ENCODE measurements at regions not wholly inside any gene's neighbourhood (a gene's known extent, or its start where the extent isn't known, plus 50 kb on each side); places are given as distances from the start of the nearest gene placed in this dataset.

GRCh38 chr4:20362148-20362547 lies 110.4 kb downstream of the SLIT2 start:
- no peak overlapping the region for H3K4me3 ChIP-seq (ENCODE audit: low read length)
- no peak for DNase-seq (ENCODE audit: low read depth)
- TF ChIP-seq, protein P1, sequence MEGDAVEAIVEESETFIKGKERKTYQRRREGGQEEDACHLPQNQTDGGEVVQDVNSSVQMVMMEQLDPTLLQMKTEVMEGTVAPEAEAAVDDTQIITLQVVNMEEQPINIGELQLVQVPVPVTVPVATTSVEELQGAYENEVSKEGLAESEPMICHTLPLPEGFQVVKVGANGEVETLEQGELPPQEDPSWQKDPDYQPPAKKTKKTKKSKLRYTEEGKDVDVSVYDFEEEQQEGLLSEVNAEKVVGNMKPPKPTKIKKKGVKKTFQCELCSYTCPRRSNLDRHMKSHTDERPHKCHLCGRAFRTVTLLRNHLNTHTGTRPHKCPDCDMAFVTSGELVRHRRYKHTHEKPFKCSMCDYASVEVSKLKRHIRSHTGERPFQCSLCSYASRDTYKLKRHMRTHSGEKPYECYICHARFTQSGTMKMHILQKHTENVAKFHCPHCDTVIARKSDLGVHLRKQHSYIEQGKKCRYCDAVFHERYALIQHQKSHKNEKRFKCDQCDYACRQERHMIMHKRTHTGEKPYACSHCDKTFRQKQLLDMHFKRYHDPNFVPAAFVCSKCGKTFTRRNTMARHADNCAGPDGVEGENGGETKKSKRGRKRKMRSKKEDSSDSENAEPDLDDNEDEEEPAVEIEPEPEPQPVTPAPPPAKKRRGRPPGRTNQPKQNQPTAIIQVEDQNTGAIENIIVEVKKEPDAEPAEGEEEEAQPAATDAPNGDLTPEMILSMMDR (IDR thresholded peaks at IDR 0.05; ENCODE audit: insufficient read depth, low read depth, low read length, missing control alignments) = no peak

DNA sequence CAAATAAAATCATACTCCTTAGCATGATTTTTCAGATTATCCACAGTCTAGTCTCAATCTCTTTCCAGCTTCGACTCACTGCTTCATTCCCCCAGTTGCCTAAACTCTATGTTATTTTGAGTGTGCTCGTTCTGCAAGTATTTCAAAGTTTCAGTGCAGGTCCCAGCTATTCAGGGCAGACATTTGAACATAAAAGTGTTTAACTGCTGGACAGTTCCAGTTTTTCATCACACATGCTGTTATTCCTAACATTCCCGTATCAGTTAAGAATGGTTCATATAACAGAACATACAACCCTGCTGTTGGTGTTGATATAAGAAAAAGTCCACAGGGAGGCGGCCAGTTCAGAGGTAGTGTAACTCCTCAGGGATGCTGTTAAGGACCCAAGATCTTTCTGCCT lies 113.3 kb downstream of the SLIT2 start:
- TF ChIP-seq, protein P1 (IDR thresholded peaks at IDR 0.05; ENCODE audit: insufficient read depth, low read depth, low read length, missing control alignments) = no peak
- H3K4me3 ChIP-seq (ENCODE audit: low read length) = no peak overlapping the region
- DNase-seq (ENCODE audit: low read depth) = no peak

DNA sequence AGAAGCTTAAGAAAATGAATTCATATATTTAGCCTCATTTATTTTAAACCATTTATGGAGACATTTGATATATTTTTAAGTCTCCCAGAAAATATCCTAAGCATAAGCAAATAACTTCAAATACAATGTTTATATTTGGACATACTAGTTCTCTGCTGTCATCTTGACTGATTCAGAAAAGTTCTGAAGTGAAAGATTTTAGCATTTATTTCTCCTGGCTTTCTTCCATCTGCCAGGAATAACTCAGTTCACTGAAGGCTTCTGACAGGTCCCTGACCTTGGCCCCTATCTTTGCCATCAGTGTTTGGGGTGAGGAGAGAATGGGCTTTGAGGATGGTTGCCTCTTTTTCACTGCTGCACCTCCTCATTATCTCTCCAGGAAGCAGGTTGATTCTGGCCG lies 115.7 kb downstream of the SLIT2 start:
- TF ChIP-seq, protein P1 (IDR thresholded peaks at IDR 0.05; ENCODE audit: insufficient read depth, low read depth, low read length, missing control alignments) = no peak
- no peak for DNase-seq (ENCODE audit: low read depth)
- H3K4me3 ChIP-seq (ENCODE audit: low read length) = no peak overlapping the region

DNA sequence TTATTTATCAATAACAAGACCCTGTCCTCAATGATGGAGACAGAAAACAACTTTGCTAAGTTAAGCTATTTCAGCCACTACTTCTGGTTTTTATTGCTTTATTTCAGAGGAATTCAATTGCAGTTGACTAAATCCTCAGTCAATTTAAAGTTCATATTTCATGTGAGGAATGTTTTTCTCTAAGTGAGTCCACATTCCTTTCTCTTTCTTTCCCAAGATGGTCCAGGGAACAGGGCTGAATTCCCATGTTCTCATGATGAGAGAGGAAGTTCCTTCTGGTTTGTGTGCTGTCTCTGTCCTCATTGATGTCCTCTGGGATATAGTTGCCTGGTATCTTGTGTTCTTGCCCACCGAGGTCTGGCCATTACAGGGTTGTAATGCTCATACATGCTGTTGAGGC lies 117.2 kb downstream of the SLIT2 start:
- DNase-seq (ENCODE audit: low read depth) = no peak
- TF ChIP-seq, protein P1 (IDR thresholded peaks at IDR 0.05; ENCODE audit: insufficient read depth, low read depth, low read length, missing control alignments) = no peak
- H3K4me3 ChIP-seq (ENCODE audit: low read length) = no peak overlapping the region

DNA sequence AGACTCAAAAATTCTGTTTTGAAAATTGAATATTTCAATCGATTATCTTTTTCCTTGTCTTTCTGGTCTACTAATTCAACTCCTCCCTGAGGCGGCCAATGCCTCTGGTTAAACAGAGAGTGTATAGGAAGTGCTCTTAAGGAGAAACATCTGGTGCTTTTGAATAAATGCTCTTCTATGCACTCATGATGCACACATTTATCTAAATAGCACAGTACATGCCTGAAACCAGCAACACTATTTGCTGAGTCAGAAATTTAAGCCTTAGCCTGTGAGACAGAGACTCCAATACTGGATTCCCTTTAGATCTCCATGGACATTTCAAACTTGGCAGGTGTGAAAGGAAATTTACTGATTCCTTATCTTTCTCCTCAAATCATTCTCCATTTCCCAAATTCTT lies 118.6 kb downstream of the SLIT2 start:
- no peak for DNase-seq (ENCODE audit: low read depth)
- no peak overlapping the region for H3K4me3 ChIP-seq (ENCODE audit: low read length)
- TF ChIP-seq, protein P1 (IDR thresholded peaks at IDR 0.05; ENCODE audit: insufficient read depth, low read depth, low read length, missing control alignments) = no peak

GRCh38 chr4:20376070-20376469 lies 124.4 kb downstream of the SLIT2 start:
- H3K4me3 ChIP-seq (ENCODE audit: low read length) = no peak overlapping the region
- DNase-seq (ENCODE audit: low read depth) = no peak
- TF ChIP-seq, protein P1 (IDR thresholded peaks at IDR 0.05; ENCODE audit: insufficient read depth, low read depth, low read length, missing control alignments) = no peak

DNA sequence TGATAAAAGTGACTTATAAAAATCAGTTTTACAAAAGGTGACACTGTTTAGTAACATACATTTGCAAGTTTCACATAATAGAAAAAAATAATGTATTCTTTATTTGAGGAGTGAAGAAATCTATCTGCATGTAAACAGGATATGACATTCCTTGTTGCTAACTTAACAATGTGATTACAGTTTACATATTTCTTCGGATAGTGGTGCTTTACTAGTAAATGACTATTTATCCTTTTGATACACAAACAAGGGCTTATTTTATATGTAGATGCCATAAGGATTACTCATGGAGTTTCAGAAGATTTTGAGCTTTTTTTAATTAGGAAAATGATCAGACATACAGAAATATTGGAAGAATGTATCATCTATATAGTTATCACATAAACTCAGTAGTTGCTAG lies 126.5 kb downstream of the SLIT2 start:
- DNase-seq (ENCODE audit: low read depth) = no peak
- TF ChIP-seq, protein P1 (IDR thresholded peaks at IDR 0.05; ENCODE audit: insufficient read depth, low read depth, low read length, missing control alignments) = no peak
- H3K4me3 ChIP-seq (ENCODE audit: low read length) = no peak overlapping the region
